Transverse colon (tissue), 4 donors: ENCODE measurements at regions not wholly inside any gene's neighbourhood (a gene's known extent, or its start where the extent isn't known, plus 50 kb on each side); places are given as distances from the start of the nearest gene placed in this dataset.

ENCODE experiments used
- DNase-seq: peaks from one replicate; pipeline ENCODE4 v3.0.0-alpha.2; 2019
- H3K27ac ChIP-seq, 4 donors: fragments of 200-600 bp; sonication (generic); 2 replicates each; pipeline ENCODE4 v1.5.1; 2016 to 2018; ENCODE audit warnings: inconsistent platforms in 4 of 4
- H3K27me3 ChIP-seq: fragments of 200-600 bp; sonication (generic); 2 replicates; pipeline ENCODE4 v1.5.1; 2017; ENCODE audit warnings: inconsistent platforms
- H3K36me3 ChIP-seq, 4 donors: fragments of 200-600 bp; sonication (generic); 2 replicates each; pipeline ENCODE4 v1.5.1; 2017 to 2019; ENCODE audit warnings: inconsistent platforms in 4 of 4
- H3K4me1 ChIP-seq, 4 donors: fragments of 200-600 bp; sonication (generic); 2 replicates each; pipeline ENCODE4 v1.5.1; 2017 to 2020; ENCODE audit warnings: inconsistent platforms in 4 of 4
- H3K4me3 ChIP-seq, 4 donors: fragments of 200-600 bp; sonication (generic); 1 replicate in 1 of 4; 2 replicates in 3 of 4; pipeline versions ENCODE4 v1.5.1 to v1.6.1; 2017 to 2019; ENCODE audit warnings: inconsistent platforms in 4 of 4
- H3K9me3 ChIP-seq, 2 donors: fragments of 200-600 bp; sonication (generic); 2 replicates each; pipeline ENCODE4 v1.5.1; 2017 to 2019; ENCODE audit warnings: inconsistent platforms in 2 of 2
- EP300 ChIP-seq: sonication (generic); formaldehyde crosslinking; IDR thresholded peaks from one replicate; pipeline ENCODE4 v1.6.1; 2017; ENCODE audit warnings: antibody characterized with exemption, low read depth
- POLR2A ChIP-seq: fragments of 450-650 bp; IDR thresholded peaks from one replicate; pipeline ENCODE4 v1.6.1; 2016; ENCODE audit warnings: antibody characterized with exemption, mild to moderate bottlenecking, moderate library complexity
- POLR2AphosphoS5 ChIP-seq, 3 donors: sonication (generic); formaldehyde crosslinking; IDR thresholded peaks; one replicate each; pipeline ENCODE4 v1.6.1; 2016; ENCODE audit warnings: antibody characterized with exemption in 3 of 3
- WGBS, 2 donors: methylation state at CpG; one replicate each; pipeline ENCODE4 v1.1.5; 2018; ENCODE audit warnings: low coverage in 1 of 2; 5-methylcytosine and 5-hydroxymethylcytosine counted together
- in situ Hi-C, 4 donors: fragments of 200-750 bp; cut with MboI; loops; one replicate each; pipeline versions ENCODE4 v1.15.0 to v1.15.1; 2017; ENCODE audit warnings: low sequenced_read_pairs in 3 of 4, low pct_ligation_motif_present in 1 of 4, low pct_unique_long_range_greater_than_20kb in 1 of 4
- intact Hi-C: fragments of 100-400 bp; cut with DNase I; formaldehyde crosslinking; loops from one replicate; pipeline ENCODE4 v1.15.1; 2023; ENCODE audit warnings: low total_unique reads
- TF ChIP-seq, protein P1 (sequence below), 5 experiments: fragments of 200-600 bp in 3 of 5; fragments of 450-650 bp in 2 of 5; sonication (generic) in 3 of 5; IDR thresholded peaks; 1 replicate in 2 of 5; 2 replicates in 3 of 5; pipeline ENCODE4 v1.5.1; 2016 to 2017; ENCODE audit warnings: antibody characterized with exemption in 5 of 5, inconsistent platforms in 3 of 5, mild to moderate bottlenecking in 2 of 5, moderate library complexity in 1 of 5

DNA sequence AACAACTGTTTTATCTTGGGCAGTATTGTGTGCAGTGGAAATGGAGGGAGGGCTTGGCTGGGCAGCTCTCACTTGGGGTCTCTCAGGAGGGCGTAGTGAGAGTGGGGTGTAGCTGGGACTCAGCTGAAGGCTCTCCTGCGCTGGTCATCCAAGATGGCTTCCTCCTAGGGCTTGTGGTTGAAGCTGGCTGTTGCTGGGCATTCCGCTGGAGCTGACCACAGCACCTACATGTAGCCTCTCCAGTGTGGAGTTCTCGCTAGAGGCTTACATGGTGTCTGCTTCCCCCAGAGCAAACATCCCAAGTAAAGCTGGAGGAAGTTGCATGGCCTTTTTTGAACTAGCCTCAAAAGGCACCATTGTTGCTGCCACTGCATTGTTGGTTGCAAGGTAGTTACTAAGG lies 344.1 kb upstream of the MARCKS start:
- Histone ChIP-seq H3K9me3 (no peaks in the 10 kb centered on the region), H3K36me3 (no peaks in the 10 kb centered on the region), H3K27ac (no peak overlapping the region), H3K4me3 (no peak overlapping the region), H3K4me1 (no peaks in the 10 kb centered on the region), H3K27me3 (no peaks in the 10 kb centered on the region)
- TF ChIP-seq, protein P1, sequence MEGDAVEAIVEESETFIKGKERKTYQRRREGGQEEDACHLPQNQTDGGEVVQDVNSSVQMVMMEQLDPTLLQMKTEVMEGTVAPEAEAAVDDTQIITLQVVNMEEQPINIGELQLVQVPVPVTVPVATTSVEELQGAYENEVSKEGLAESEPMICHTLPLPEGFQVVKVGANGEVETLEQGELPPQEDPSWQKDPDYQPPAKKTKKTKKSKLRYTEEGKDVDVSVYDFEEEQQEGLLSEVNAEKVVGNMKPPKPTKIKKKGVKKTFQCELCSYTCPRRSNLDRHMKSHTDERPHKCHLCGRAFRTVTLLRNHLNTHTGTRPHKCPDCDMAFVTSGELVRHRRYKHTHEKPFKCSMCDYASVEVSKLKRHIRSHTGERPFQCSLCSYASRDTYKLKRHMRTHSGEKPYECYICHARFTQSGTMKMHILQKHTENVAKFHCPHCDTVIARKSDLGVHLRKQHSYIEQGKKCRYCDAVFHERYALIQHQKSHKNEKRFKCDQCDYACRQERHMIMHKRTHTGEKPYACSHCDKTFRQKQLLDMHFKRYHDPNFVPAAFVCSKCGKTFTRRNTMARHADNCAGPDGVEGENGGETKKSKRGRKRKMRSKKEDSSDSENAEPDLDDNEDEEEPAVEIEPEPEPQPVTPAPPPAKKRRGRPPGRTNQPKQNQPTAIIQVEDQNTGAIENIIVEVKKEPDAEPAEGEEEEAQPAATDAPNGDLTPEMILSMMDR (IDR thresholded peaks at IDR 0.05): no peak
- TF ChIP-seq POLR2A (no peak), POLR2AphosphoS5 (IDR thresholded peaks at IDR 0.05) (no peak), EP300 (no peak)
- intact Hi-C loops (no loop called here), in situ Hi-C loops (no loop called here)
- no peak for DNase-seq
- WGBS, 2 donors: 100% methylated on average over 2 to 3 of the region's 4 CpGs

DNA sequence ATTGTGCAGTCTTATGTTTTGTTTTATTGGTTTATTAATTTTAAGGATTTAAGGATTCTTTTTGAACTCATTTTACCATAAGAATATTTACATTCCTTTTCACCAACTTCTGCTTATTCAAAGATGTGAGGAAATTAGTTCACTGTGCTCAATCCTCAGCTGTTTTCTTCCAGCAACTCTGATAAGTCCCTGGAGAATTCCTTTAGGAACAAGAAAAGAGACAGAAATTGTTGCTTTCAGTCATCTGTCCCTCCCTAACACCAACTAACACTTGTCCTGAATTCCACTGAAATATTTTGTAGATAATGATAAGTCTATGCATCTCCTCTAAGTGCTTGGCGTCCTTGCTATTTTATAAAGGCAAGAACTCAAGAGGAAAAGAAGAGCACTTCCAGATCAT lies 334.8 kb upstream of the MARCKS start:
- Histone ChIP-seq H3K4me1 (no peaks in the 10 kb centered on the region), H3K36me3 (no peaks in the 10 kb centered on the region), H3K27ac (no peak overlapping the region), H3K27me3 (no peaks in the 10 kb centered on the region), H3K9me3 (no peaks in the 10 kb centered on the region), H3K4me3 (no peak overlapping the region)
- no peak for DNase-seq
- WGBS, 2 donors: 100% methylated on average over 1 of the region's 1 CpG
- intact Hi-C loops (no loop called here), in situ Hi-C loops (no loop called here)
- TF ChIP-seq EP300 (no peak), POLR2AphosphoS5 (IDR thresholded peaks at IDR 0.05) (no peak), POLR2A (no peak)
- TF ChIP-seq, protein P1 (IDR thresholded peaks at IDR 0.05): no peak

DNA sequence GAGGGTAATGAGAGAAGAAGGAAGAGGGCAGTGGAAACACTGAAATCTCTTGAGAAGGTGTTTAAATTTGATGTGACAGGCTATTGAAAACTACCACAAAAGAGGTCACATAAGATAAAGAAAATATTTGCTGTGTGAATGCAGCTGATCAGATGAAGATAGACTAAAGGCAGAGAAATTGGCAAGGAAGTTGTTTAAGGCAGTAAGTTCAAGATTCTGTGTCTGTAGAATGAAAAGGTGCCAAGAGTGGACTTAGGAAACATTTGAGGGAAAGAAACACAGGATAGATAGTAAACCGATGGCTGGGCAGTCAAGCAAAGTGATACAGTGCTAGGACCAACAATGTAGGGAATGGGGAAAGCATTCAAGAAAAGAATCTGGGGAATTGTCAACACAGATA lies 332.3 kb upstream of the MARCKS start:
- TF ChIP-seq, protein P1 (IDR thresholded peaks at IDR 0.05): no peak
- TF ChIP-seq EP300 (no peak), POLR2A (no peak), POLR2AphosphoS5 (IDR thresholded peaks at IDR 0.05) (no peak)
- Histone ChIP-seq H3K9me3 (no peaks in the 10 kb centered on the region), H3K4me3 (no peak overlapping the region), H3K27ac (no peak overlapping the region), H3K4me1 (no peaks in the 10 kb centered on the region), H3K27me3 (no peaks in the 10 kb centered on the region), H3K36me3 (no peaks in the 10 kb centered on the region)
- intact Hi-C loops (no loop called here), in situ Hi-C loops (no loop called here)
- 44 to 84% methylated on average over 1 of the region's 1 CpG for WGBS, 2 donors
- no peak for DNase-seq

DNA sequence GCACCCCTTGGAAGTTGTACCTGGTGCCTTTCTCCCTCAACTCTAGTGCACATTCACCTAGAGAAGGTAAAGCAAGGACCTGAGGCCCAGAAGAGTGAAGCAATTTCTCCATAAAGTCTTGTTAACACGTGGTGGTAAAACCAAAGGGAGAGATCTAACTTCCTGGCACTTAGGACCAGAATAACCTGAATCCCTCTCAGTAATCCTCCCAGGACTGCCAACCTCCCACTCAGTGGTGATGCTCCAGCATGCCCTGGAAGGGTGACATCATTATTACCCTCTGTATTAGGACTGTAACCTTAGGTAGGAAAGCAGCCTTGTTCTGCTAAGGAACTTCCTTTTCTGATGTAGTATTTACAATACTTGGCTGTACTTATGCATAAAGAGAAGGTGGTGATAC lies 330.6 kb upstream of the MARCKS start:
- TF ChIP-seq POLR2AphosphoS5 (IDR thresholded peaks at IDR 0.05) (no peak), EP300 (no peak), POLR2A (no peak)
- TF ChIP-seq, protein P1 (IDR thresholded peaks at IDR 0.05): no peak
- Histone ChIP-seq H3K27me3 (no peaks in the 10 kb centered on the region), H3K27ac (no peak overlapping the region), H3K9me3 (no peaks in the 10 kb centered on the region), H3K4me1 (no peaks in the 10 kb centered on the region), H3K36me3 (no peaks in the 10 kb centered on the region), H3K4me3 (no peak overlapping the region)
- 25 to 60% methylated on average over 1 of the region's 1 CpG for WGBS, 2 donors
- intact Hi-C loops: no loop called here
- in situ Hi-C loops: no loop called here
- no peak for DNase-seq
